Cardiac muscle cell (in vitro differentiated cells and primary cell): ENCODE measurements at regions not wholly inside any gene's neighbourhood (a gene's known extent, or its start where the extent isn't known, plus 50 kb on each side); places are given as distances from the start of the nearest gene placed in this dataset.

Experiments
- DNase-seq, 2 donors: peaks; one replicate each; pipeline versions ENCODE4 v3.0.0 to v3.0.0-alpha.2; 2010 to 2017; ENCODE audit warnings: low read depth in 1 of 2, low spot score in 1 of 2
- H3K27ac ChIP-seq: fragments of 200-600 bp; sonication (generic); 2 replicates; pipeline ENCODE4 v1.5.1; 2016
- H3K27me3 ChIP-seq: fragments of 200-600 bp; sonication (generic); 2 replicates; pipeline ENCODE4 v1.6.0; 2016; ENCODE audit warnings: control low read depth
- H3K36me3 ChIP-seq: fragments of 200-600 bp; sonication (generic); 2 replicates; pipeline ENCODE4 v1.5.1; 2016; ENCODE audit warnings: control low read depth
- H3K4me1 ChIP-seq: fragments of 200-600 bp; sonication (generic); 2 replicates; pipeline ENCODE4 v1.8.1; 2017; ENCODE audit warnings: low read depth, mild to moderate bottlenecking, mixed run types
- H3K4me3 ChIP-seq: fragments of 200-600 bp; sonication (generic); 2 replicates; pipeline ENCODE4 v1.5.1; 2016; ENCODE audit warnings: mild to moderate bottlenecking
- H3K9me3 ChIP-seq: fragments of 200-600 bp; sonication (generic); 2 replicates; pipeline ENCODE4 v1.5.1; 2017; ENCODE audit warnings: low read depth, mild to moderate bottlenecking, control low read depth
- TF ChIP-seq, protein P1 (sequence below): IDR thresholded peaks from 2 replicates; pipeline ENCODE4 v1.5.1; 2012; ENCODE audit warnings: low read depth, mild to moderate bottlenecking, low read length

DNA sequence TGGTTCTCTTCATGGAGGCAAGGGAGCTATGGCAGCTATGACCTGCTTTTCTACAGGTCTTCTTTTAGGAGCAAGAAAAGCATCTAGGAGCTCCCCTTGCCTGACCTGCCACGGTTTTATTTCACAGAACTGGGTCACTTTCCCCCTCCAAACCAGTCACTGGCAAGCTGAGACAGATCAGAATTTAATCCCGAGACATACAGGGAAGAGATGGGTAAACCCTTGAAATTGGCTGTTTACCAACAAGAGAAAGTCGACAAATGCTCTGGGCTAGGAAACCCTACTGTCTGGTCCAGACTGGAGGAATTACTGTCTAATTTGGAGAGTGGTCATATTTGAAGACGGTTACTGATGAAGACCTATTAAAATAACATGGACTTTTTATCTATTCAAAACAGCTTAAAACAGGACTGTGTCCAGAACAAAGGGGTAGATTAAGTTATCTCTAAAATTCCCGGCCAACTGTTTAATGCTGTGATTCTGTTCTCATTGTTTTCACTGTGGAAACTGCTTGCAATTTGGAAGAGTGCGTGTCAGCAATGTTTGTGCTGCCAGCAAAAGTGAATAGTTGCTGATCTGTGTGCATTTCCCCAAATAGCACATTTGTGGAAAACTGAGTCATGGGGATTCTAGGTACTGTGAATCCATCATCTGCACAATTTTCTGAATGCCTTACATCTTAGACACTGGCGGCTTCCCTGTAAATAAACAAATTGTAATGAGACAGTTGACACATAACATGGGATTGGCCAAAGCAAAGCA lies 73.4 kb upstream of the EEA1 start:
- Histone ChIP-seq H3K27me3 (no peaks in the 10 kb centered on the region), H3K36me3 (no peaks in the 10 kb centered on the region), H3K9me3 (no peaks in the 10 kb centered on the region), H3K4me3 (no peak overlapping the region), H3K27ac (no peak overlapping the region), H3K4me1 (peaks cover 6% of the 10 kb centered on the region)
- TF ChIP-seq, protein P1, sequence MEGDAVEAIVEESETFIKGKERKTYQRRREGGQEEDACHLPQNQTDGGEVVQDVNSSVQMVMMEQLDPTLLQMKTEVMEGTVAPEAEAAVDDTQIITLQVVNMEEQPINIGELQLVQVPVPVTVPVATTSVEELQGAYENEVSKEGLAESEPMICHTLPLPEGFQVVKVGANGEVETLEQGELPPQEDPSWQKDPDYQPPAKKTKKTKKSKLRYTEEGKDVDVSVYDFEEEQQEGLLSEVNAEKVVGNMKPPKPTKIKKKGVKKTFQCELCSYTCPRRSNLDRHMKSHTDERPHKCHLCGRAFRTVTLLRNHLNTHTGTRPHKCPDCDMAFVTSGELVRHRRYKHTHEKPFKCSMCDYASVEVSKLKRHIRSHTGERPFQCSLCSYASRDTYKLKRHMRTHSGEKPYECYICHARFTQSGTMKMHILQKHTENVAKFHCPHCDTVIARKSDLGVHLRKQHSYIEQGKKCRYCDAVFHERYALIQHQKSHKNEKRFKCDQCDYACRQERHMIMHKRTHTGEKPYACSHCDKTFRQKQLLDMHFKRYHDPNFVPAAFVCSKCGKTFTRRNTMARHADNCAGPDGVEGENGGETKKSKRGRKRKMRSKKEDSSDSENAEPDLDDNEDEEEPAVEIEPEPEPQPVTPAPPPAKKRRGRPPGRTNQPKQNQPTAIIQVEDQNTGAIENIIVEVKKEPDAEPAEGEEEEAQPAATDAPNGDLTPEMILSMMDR = no peak
- peak in 1 of 2 donors; percentile 78 for DNase-seq

DNA sequence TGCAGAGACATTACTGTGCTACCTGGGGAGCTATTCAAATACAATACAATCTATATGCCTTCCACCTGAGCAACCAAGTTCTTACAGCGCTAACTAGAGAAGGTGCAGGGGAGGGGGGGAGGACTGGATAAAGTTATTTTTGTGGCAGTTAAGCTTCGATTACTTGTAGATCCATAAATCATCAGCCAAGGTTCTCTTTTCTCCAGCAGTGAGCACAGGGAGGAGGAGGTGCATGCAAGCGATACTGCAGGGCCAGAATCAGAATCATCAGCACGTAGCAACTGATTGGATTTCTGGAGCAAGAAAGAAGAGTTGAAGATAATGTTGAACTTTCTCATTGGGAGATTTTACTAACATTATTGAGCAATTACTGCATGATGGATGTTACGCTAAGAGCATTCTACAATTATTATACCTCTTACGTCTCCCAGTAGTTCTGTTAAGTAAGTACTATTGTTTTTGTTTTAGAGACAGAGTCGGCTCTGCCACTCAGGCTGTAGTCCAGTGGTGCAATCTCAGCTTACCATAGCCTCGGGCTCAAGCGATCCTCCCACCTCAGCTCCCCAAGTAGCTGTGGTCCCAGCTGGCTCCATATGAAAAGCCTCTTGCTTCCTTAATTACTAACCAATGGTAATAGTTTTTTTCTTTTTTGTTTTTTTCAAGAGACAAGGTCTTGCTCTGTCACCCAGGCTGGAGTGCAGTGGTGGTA lies 74.6 kb upstream of the EEA1 start:
- Histone ChIP-seq H3K36me3 (no peaks in the 10 kb centered on the region), H3K27me3 (no peaks in the 10 kb centered on the region), H3K27ac (no peak overlapping the region), H3K4me1 (peaks cover 6% of the 10 kb centered on the region), H3K9me3 (no peaks in the 10 kb centered on the region), H3K4me3 (no peak overlapping the region)
- TF ChIP-seq, protein P1 = no peak
- peak in 1 of 2 donors; percentile 41 for DNase-seq

DNA sequence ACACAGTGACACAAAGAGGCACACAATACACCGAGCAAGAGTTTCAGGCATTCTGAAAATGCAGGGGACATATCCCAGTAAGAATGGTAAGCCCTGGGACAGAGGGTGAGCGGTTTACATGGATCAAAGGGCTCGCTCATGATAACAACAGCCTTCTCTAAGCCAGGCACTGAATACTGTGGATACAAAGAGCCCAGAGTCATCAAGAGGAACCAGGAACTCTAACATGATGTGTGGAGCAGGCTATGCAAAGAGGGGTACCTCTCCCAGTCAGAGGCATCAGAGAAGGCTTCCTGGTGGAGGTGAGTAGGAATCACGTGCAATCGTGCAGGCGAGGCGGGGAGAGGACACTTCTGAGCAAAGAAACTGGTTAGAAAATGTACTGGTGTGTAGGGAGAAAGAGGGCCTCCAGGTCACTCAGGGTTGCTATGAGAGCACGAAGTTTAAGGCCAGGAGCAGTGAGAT lies 76.9 kb upstream of the EEA1 start:
- H3K4me3 ChIP-seq = no peak overlapping the region

DNA sequence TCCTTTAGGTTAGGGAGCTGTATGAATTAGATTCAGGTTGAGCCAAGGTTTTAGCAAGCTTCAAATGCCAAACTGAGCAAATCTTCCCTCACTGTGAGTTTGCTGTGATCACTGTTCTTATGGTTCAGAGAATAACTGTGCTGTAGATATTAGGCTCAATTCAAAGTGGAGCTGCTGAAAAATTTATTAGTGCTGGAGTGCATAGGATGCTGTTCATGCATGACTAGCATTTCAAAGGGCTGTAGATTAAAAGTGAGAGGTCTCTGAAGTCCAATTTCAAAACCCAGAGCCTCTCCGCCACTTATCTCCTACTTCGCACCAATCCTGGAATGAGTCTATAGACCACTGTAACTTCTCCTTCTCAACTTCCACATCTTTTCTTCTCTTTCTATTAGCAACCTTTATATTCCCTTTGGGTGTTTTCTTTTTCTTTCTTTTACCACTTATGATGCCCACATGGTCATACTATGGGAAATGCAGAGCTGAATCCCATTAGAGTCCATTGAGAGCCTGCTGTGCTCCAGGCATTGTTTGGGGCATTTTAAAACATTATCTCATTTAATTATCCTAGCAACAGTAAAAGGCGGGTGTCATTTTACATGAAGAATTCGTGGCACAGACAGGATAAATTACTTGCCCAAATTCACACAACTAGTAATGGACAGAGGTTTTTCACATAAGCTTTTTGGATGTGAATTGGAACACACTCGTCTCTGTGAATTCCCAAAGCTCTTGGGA lies 77.5 kb upstream of the EEA1 start:
- H3K27ac ChIP-seq = peak overlapping the region; percentile 4
- TF ChIP-seq, protein P1 = no peak
- H3K9me3 ChIP-seq = no peaks in the 10 kb centered on the region
- no peak for DNase-seq
- no peaks in the 10 kb centered on the region for H3K36me3 ChIP-seq
- peaks cover 6% of the 10 kb centered on the region for H3K4me1 ChIP-seq
- no peak overlapping the region for H3K4me3 ChIP-seq
- H3K27me3 ChIP-seq = no peaks in the 10 kb centered on the region

More for the DNA sequence above, 76.9 kb upstream of the EEA1 start:
- DNase-seq = no peak
- H3K27ac ChIP-seq = peak overlapping the region; percentile 4
- H3K27me3 ChIP-seq = no peaks in the 10 kb centered on the region
- no peaks in the 10 kb centered on the region for H3K36me3 ChIP-seq
- TF ChIP-seq, protein P1 = no peak
- H3K4me1 ChIP-seq = peaks cover 6% of the 10 kb centered on the region
- no peaks in the 10 kb centered on the region for H3K9me3 ChIP-seq

DNA sequence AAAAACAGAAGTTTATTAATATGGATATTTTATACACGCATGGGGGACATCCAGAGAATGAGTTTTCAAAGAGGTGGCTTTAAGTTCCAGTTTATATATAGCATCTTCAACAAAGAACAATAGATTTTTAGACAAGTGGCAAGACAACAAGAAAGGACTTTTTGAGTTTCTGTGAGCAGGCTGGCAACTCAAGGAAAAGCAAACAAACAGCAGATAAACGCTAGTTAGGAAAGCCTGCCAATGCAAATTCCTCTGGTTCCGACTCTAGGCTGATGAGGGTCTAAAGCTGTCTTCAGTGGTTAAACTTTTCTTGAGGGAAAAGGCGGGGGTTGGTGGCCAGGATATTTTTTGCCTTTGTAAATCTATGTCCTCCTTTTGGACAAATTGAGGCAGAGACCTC lies 78.4 kb upstream of the EEA1 start:
- no peaks in the 10 kb centered on the region for H3K9me3 ChIP-seq
- no peaks in the 10 kb centered on the region for H3K36me3 ChIP-seq
- H3K27ac ChIP-seq = no peak overlapping the region
- H3K27me3 ChIP-seq = no peaks in the 10 kb centered on the region
- H3K4me1 ChIP-seq = peaks cover 6% of the 10 kb centered on the region
- H3K4me3 ChIP-seq = no peak overlapping the region
- DNase-seq = peak in 1 of 2 donors; percentile 40
- TF ChIP-seq, protein P1 = no peak
